CD4-positive, alpha-beta T cell treated with Interleukin-12 subunit alpha and Interleukin-12 subunit beta, for 1 hour (primary cell): ENCODE measurements at regions not wholly inside any gene's neighbourhood (a gene's known extent, or its start where the extent isn't known, plus 50 kb on each side); places are given as distances from the start of the nearest gene placed in this dataset.
"Not testable (repeated sequence)": the region's sequence is repeated elsewhere in the genome, so short reads cannot be mapped to it uniquely, and the experiment has no call there.

ENCODE experiments used
- DNase-seq: peaks from one replicate; pipeline ENCODE4 v3.0.0-alpha.2; 2020

- no peak for DNase-seq
Observed at GRCh38 chr2:147041121-147041494, 803.7 kb upstream of the ACVR2A start.

- DNase-seq = no peak
Observed at GRCh38 chr2:147040298-147041120, 804.3 kb upstream of the ACVR2A start.

- no peak for DNase-seq
Observed at GRCh38 chr2:147037048-147037447, 807.8 kb upstream of the ACVR2A start.

DNA sequence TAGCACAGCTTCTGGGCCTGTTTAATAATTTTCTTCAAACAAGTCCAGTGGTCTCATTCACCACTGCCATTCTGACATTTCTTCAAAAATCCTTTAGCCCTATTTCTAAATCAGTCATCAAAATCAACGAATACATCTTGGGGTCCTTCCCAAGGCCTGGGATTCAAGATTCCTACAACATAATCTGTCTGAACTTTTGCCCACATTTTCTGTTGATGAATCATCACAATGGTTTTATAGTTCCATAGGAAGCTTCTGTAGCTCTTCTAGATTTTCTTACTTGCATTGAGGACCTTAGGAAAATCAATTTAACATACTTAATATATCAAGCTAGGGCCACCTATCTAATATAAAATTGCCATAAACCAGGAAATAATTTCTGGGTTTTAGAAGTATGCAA lies 811.8 kb upstream of the ACVR2A start:
- DNase-seq = no peak

- DNase-seq = no peak
Observed at GRCh38 chr2:147031897-147032296, 812.9 kb upstream of the ACVR2A start.

- DNase-seq = no peak
Observed at GRCh38 chr2:147030966-147031720, 813.7 kb upstream of the ACVR2A start.

DNA sequence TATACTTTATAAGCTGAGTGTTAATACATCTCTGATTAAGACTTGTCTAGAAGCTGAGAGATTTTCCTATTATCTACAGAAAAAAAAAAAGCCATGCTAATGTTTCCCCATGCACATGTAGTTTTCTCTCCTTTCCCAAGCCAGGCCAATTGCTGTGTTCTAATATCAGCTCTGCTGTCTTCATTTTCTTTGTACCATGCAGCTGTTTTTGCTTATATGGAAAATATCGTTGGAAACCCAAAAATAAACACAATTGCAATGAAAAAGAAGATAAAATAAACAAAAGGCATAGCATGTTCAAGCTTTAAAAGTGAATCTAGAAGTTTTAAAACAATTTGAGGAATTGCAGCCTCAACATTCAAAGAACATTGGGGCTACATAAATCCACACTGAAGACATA lies 817.4 kb upstream of the ACVR2A start:
- DNase-seq = no peak

DNA sequence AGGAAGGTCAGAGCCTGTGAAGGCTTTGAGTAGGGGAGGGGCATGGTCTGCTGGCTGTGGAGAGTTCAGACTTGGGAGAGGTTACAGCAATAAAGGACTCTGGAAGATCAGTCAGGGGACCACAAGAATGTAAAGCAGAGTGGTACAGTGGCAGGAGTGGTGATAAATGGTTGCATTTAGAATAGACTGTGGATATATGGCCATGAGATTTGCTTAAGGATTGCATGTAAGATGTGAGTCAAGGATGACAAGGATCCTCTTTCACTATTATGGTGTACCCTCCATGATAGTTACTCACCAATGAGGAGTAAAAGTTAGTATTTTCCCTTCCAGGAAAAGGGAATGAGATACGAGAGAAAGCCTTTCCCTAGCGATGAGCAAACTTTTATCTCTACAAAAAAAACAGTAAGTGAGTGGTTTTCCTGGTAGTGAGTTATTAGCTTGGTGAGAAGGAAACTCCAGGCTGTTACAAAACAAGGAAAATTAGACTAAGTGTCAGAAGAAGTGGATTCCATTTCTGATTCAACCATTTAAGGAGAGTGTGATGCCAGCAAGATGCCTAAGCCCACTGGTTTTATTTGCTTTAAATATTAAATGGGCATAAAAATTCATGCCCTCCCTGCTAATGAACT lies 818.0 kb upstream of the ACVR2A start:
- DNase-seq = no peak

DNA sequence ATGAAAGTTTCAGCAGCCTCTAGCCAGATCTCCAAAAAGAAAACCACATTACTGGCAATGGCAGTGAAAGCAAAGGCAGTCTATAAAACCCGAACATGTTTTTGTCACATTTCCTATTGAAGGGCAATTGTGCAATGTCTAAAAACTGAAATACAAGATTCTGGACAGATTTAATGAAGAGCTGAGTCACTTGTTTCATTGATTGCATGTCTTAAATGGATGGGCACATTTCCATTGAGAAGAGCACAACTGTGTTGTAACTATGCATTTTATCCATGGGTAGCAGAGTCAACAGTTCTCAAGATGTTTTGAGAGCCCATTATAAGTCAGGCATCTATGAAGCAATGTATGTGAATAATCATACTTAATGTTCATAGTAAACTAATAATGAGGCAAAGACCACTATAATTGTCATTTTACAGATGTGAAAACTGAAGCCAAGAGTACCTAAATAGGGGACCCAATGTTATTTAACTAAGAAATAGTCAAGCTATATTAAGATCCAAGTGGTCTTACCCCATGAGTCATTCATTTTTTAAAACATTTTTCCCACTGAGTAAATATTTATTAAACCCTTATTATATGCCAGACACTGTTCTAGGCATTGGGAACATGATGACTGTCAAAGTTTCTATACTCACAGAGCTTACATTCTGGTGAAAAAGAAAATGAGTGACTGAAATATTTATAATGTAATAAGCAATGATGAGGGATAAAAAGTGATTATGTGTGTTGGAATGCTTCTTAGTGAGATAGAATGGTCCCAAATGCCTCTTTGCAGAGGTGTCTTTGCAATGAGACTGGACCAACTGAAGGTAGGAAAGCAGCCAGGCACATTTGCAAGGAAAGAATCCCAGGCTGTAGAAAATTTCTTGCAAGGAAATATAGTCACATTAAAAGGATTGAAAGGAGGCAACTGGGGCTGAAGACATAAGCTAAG lies 818.9 kb upstream of the ACVR2A start:
- no peak for DNase-seq

DNA sequence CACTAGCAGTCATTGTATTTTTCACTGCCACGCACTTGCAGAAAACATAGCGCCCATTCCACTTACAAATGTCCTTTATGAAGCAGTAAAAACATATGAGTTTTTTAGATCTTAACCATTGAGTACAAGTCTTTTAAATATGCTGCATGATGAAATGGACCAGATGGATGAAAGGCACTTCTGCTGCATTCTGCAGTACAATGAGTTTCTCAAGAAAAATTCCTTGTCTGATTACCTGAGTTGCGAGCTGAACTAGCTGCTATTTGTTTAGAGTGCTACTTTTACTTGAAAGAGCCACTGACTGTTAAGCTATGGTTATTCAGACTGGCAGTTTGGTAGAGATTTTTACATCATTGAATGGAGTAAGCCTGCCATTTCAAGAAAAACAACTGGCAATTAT lies 825.5 kb upstream of the ACVR2A start:
- no peak for DNase-seq

DNA sequence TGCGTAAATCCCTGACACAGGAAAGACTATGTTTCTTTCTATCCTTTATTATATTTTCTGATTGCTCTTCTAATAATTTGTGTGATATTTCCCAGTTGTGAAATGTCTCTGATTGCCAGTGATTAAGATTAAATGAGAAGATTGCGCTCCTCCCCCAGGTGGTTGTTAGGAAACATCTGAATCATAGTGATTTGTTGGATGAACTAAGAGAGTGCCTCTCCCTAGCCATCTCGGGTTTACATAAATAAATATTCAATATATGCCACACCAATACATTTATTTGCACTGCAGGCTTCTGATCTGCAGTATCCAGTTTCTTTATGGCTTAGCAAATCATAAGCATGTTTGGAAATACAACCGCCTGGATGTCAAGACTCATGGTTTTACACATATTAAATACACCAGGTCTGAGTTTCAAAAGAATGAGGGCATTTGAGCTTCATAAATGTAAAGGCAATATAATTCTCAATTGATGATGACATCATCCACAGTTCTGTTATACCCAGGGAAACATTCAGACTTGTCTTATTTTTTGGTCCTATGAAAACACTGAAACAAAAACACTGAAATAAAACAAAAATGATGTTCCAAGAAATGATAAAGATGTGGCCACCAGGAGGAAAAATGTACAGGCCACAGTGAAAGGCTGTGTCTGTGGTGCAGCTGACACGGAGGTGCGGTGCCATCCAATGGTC lies 826.7 kb upstream of the ACVR2A start:
- no peak for DNase-seq

GRCh38 chr2:147016181-147016580 lies 828.6 kb upstream of the ACVR2A start:
- DNase-seq = no peak

DNA sequence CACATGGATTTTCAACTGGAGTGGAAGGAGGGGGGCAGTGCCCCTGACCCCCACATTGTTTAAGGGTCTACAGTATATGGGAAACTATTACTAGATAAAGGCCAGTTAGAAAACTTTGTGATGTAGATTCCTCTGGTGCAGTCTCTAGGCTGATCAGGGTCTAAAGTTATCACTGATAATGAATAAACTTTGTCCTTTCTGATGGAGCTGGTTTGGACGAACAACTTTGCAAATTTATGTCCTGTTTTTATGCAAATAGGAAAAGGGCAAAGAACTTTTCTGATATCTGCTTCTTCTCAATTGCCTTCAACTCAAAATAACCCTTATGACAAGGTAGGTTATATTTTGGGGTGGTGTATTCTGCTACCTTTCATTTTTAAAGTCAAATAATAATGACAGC lies 829.2 kb upstream of the ACVR2A start:
- DNase-seq = no peak

- DNase-seq = no peak
Observed at GRCh38 chr2:147013696-147014392, 831.0 kb upstream of the ACVR2A start.

DNA sequence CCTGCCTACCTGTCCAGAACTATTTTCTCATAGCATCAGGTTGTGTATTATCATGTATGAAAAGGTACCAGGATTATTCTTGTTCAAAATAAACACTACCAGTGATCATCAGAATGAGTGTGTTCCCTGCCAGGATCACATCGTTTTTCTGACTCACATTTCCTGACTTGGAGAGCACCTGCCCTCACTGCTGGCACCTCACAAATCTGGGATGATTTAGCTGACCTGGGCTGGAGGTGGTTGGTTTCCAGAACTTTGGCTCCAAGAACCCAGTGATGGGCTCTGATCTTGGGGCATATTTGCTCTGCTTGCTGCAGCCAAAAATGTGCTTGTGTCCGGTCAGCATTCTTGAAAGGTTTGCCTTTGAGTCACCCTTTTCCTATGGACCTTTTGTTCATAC lies 836.3 kb upstream of the ACVR2A start:
- no peak for DNase-seq

DNA sequence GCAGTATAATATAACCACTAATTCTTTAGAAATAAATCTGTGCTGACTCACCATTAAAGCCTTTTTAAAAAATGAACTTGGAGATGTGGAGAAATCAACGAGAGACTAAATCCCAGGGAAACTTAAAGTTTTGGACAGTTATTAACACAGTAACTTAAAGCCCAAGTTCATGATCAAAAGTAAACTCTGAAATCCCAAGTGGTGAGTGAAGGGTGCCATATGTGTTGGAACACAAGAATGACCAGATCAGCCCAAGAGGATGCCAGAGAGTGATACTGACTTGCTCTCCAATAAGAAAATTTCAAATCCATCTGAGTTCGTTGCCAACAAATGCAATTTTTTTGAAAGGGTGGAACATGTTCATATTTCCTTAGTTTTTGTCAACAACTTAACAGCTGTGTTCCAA lies 838.1 kb upstream of the ACVR2A start:
- DNase-seq = no peak

- DNase-seq = no peak
Observed at GRCh38 chr2:147003081-147003480, 841.7 kb upstream of the ACVR2A start.

DNA sequence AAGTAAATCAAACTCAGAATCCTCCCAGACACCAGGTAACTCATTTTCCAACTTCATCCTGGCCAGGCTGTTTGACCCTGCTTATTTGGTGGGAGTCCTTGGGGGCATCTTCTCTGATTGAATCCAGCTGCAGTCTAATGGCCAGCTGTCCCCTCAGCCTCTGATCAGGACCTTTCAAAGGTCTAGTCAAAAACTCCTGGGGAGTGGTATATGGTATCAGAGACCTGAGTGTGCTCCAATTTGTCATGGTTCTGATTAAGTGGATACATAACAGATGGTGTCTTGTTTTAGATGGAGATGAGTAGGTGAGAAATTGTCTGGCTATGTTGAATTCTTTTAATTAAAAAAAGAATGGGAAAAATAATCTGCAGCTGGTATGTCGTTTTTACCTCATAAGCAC lies 842.6 kb upstream of the ACVR2A start:
- no peak for DNase-seq

DNA sequence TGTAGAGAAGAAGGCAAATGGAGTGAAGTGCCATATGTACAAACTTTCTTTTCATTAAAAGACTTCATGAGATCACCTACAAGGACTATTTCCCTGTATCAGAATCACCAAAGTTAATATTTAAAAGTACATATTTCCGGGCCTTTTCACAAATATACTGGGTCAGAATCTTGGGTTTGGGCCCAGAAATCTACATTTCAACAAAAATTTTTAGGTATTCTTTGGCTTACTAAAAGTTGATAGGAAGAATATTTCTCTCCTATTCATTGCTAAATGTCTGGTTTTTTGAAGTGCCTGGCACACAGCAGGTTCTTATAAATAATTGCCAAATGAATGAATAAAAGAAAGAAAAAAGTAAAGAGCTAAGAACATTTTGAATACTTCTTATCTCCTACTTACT lies 843.8 kb upstream of the ACVR2A start:
- no peak for DNase-seq

DNA sequence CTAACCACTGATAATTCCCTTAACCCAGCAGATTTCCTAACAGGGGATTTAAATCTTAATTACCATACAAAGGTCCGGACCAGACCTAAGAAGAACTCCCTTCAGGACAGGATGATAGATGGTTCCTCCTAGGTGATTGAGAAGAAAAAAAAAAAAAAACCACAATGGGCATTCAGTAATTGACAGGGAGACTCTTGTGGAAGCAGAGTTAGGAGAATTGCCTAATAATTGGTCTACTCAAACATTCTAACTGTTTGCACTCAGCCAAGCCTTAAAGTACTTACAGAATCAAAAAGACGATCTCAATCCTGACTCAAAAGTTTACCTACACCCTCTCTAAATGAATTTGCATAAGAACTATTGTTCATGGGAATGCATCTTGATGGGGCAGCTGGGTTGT lies 844.7 kb upstream of the ACVR2A start:
- DNase-seq = not testable (repeated sequence)

DNA sequence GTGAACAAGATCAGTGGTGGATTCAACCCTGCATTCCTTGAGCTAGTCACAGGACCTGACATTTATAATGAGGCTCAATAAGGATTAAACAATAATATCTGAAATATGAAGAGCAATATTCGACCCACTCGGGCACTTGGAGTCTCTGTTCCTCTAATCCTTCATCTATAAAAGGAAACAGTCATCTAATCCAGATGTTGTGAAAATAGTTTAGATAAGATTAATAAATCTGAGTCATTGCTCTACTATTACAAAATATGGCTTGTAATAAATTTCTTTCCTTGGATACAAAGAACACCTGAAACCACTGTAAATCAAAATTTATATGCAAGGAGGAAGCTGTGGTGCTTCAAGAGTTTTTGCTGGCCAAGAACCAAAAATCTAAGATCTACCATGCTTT lies 846.9 kb upstream of the ACVR2A start:
- no peak for DNase-seq

GRCh38 chr2:146997488-146997887 lies 847.3 kb upstream of the ACVR2A start:
- no peak for DNase-seq
